Lower leg skin (tissue), 3 donors: ENCODE measurements at regions not wholly inside any gene's neighbourhood (a gene's known extent, or its start where the extent isn't known, plus 50 kb on each side); places are given as distances from the start of the nearest gene placed in this dataset.

Source experiments
- POLR2A ChIP-seq, 2 donors: fragments of 450-650 bp; IDR thresholded peaks; one replicate each; pipeline ENCODE4 v1.6.1; 2016 to 2017; ENCODE audit warnings: antibody characterized with exemption in 2 of 2, mild to moderate bottlenecking in 1 of 2, moderate library complexity in 1 of 2
- TF ChIP-seq, protein P1 (sequence below), 3 donors: fragments of 450-650 bp; IDR thresholded peaks; one replicate each; pipeline ENCODE4 v1.5.1; 2016; ENCODE audit warnings: antibody characterized with exemption in 3 of 3, mild to moderate bottlenecking in 3 of 3, moderate library complexity in 2 of 3

DNA sequence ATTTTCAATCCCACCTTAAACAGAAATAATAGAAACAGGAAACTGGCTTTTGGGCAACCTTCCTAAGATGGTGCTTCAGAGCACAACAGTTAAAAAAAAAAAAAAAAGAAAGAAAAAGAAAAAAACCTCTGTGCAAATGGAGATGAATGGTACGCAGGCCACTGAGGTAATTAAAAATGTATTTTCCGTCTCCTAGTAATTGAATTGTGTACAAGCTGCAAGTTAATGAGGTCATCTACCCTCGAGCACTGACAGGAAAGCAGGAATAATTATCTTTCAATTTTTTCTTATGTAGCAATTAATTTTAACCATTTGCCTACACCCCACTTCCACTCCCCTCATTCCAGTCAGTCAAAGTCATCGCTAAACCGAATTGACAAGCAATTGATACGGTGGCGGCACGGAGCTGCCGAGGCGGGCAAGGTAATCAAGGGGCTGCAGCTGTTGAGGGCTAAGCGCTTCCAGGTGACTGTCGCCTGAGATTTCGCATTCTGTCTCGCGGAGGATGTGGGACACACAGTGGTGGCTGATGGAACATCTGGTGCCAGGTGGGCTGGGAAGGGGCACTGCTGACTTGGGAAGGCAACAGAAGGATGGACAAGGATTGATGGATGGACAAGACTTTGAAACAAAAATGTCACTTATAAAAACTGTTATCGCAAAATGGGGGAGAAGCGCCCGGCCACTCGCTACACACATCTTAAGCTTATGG lies 109.4 kb downstream of the RCN1 start:
- TF ChIP-seq POLR2A (IDR thresholded peaks at IDR 0.05): no peak
- TF ChIP-seq, protein P1, sequence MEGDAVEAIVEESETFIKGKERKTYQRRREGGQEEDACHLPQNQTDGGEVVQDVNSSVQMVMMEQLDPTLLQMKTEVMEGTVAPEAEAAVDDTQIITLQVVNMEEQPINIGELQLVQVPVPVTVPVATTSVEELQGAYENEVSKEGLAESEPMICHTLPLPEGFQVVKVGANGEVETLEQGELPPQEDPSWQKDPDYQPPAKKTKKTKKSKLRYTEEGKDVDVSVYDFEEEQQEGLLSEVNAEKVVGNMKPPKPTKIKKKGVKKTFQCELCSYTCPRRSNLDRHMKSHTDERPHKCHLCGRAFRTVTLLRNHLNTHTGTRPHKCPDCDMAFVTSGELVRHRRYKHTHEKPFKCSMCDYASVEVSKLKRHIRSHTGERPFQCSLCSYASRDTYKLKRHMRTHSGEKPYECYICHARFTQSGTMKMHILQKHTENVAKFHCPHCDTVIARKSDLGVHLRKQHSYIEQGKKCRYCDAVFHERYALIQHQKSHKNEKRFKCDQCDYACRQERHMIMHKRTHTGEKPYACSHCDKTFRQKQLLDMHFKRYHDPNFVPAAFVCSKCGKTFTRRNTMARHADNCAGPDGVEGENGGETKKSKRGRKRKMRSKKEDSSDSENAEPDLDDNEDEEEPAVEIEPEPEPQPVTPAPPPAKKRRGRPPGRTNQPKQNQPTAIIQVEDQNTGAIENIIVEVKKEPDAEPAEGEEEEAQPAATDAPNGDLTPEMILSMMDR (IDR thresholded peaks at IDR 0.05): no peak
